ELR (cell line): ENCODE measurements at regions not wholly inside any gene's neighbourhood (a gene's known extent, or its start where the extent isn't known, plus 50 kb on each side); places are given as distances from the start of the nearest gene placed in this dataset.
A peak's percentile ranks its signal among the peaks of the same experiment; 100 is the strongest.
"Not testable (repeated sequence)": the region's sequence is repeated elsewhere in the genome, so short reads cannot be mapped to it uniquely, and the experiment has no call there.

Experiments
- DNase-seq: peaks from one replicate; pipeline ENCODE4 v3.0.0-alpha.2; 2015; ENCODE audit warnings: low read depth

GRCh38 chr5:20370061-20370460 lies 382.1 kb upstream of the CDH18 start:
- DNase-seq = no peak

- no peak for DNase-seq
Observed at GRCh38 chr5:20369518-20369885, 381.5 kb upstream of the CDH18 start.

- no peak for DNase-seq
Observed at GRCh38 chr5:20368571-20369517, 380.8 kb upstream of the CDH18 start.

GRCh38 chr5:20367178-20367577 lies 379.2 kb upstream of the CDH18 start:
- DNase-seq = no peak

- no peak for DNase-seq
Observed at GRCh38 chr5:20360263-20360662, 372.3 kb upstream of the CDH18 start.

- no peak for DNase-seq
Observed at GRCh38 chr5:20359377-20359776, 371.4 kb upstream of the CDH18 start.

GRCh38 chr5:20353499-20353898 lies 365.5 kb upstream of the CDH18 start:
- DNase-seq = no peak

- no peak for DNase-seq
Observed at GRCh38 chr5:20351849-20352248, 363.8 kb upstream of the CDH18 start.

- no peak for DNase-seq
Observed at GRCh38 chr5:20348321-20348720, 360.3 kb upstream of the CDH18 start.

GRCh38 chr5:20347334-20347733 lies 359.3 kb upstream of the CDH18 start:
- no peak for DNase-seq

GRCh38 chr5:20340126-20340525 lies 352.1 kb upstream of the CDH18 start:
- DNase-seq = no peak

- DNase-seq = no peak
Observed at GRCh38 chr5:20335978-20336377, 348.0 kb upstream of the CDH18 start.

GRCh38 chr5:20331826-20332225 lies 343.8 kb upstream of the CDH18 start:
- DNase-seq = no peak

GRCh38 chr5:20323323-20323722 lies 335.3 kb upstream of the CDH18 start:
- no peak for DNase-seq

GRCh38 chr5:20307391-20307790 lies 319.4 kb upstream of the CDH18 start:
- no peak for DNase-seq

GRCh38 chr5:20305463-20305862 lies 317.5 kb upstream of the CDH18 start:
- no peak for DNase-seq

- DNase-seq = not testable (repeated sequence)
Observed at GRCh38 chr5:20304570-20304969, 316.6 kb upstream of the CDH18 start.

- DNase-seq = no peak
Observed at GRCh38 chr5:20300110-20300509, 312.1 kb upstream of the CDH18 start.

- DNase-seq = no peak
Observed at GRCh38 chr5:20294696-20295095, 306.7 kb upstream of the CDH18 start.

- no peak for DNase-seq
Observed at GRCh38 chr5:20291766-20292165, 303.8 kb upstream of the CDH18 start.

GRCh38 chr5:20287640-20288039 lies 299.6 kb upstream of the CDH18 start:
- DNase-seq = no peak

GRCh38 chr5:20286512-20286911 lies 298.5 kb upstream of the CDH18 start:
- peak; percentile 84 for DNase-seq

GRCh38 chr5:20276959-20277263 lies 288.9 kb upstream of the CDH18 start:
- DNase-seq = no peak
